ENCODE measurements at regions not wholly inside any gene's neighbourhood (a gene's known extent, or its start where the extent isn't known, plus 50 kb on each side); places are given as distances from the start of the nearest gene placed in this dataset.

GRCh38 chr2:66888246-66888645, 453.3 kb downstream of the MEIS1 start:
- no peak for TF ChIP-seq POLR2A (IDR thresholded peaks at IDR 0.05)
- TF ChIP-seq, protein P1, sequence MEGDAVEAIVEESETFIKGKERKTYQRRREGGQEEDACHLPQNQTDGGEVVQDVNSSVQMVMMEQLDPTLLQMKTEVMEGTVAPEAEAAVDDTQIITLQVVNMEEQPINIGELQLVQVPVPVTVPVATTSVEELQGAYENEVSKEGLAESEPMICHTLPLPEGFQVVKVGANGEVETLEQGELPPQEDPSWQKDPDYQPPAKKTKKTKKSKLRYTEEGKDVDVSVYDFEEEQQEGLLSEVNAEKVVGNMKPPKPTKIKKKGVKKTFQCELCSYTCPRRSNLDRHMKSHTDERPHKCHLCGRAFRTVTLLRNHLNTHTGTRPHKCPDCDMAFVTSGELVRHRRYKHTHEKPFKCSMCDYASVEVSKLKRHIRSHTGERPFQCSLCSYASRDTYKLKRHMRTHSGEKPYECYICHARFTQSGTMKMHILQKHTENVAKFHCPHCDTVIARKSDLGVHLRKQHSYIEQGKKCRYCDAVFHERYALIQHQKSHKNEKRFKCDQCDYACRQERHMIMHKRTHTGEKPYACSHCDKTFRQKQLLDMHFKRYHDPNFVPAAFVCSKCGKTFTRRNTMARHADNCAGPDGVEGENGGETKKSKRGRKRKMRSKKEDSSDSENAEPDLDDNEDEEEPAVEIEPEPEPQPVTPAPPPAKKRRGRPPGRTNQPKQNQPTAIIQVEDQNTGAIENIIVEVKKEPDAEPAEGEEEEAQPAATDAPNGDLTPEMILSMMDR (IDR thresholded peaks at IDR 0.05): no peak
- Histone ChIP-seq H3K36me3 (no peaks in the 10 kb centered on the region), H3K27me3 (no peaks in the 10 kb centered on the region), H3K9me3 (no peaks in the 10 kb centered on the region), H3K4me1 (no peaks in the 10 kb centered on the region), H3K4me3 (no peak overlapping the region), H3K27ac (peak overlapping the region in 1 of 4 donors; percentile 64)
- DNase-seq: no peak

DNA sequence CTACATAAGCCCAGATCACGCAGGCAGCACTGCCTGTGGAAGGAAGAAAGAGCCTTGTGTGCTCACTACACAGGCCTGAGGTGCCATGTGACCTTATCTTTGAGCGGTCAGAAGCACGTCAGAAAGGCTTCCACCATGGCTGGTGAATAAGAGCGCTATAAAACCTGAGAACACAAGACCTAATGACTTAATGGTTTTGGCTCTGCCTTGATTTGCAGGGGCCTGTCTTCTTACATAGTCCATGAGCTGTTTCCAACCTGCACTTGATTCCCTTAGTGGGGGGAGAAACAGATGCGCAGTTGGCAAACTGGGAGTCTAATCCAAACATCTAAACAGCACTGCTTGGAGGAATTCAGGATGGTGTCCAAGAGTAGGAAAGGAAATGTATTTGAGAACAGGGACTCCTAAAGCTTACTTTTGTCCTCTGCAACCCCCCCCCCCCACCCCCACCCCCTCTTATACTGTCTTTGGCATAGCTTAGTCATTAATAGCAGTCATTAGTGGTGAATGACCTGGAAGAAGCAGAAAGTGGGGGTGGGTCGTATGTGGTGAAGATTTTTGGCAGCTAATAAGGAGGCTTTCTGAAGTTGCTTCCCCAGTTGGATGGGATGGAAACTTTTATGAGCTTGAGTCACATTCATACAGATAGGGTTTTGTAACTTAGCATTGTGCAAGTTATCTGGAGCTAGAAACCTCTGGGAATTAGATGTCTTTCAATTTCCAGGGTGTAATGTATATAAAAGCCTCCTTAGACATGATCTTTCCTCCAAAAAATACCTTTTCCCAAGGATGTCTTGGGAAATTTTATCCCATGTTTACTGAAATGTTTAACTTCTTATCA, 454.1 kb downstream of the MEIS1 start:
- H3K27ac ChIP-seq: peak overlapping the region in 3 of 4 donors; percentile 13 to 64 (median 46)
- no peaks in the 10 kb centered on the region for H3K36me3 ChIP-seq

GRCh38 chr2:66889632-66889882, 454.6 kb downstream of the MEIS1 start:
- no peak for DNase-seq
- no peaks in the 10 kb centered on the region for H3K4me1 ChIP-seq
- H3K36me3 ChIP-seq: no peaks in the 10 kb centered on the region
- H3K4me3 ChIP-seq: no peak overlapping the region
- no peaks in the 10 kb centered on the region for H3K9me3 ChIP-seq
- no peaks in the 10 kb centered on the region for H3K27me3 ChIP-seq
- TF ChIP-seq, protein P1 (IDR thresholded peaks at IDR 0.05): no peak
- no peak for TF ChIP-seq POLR2A (IDR thresholded peaks at IDR 0.05)
- H3K27ac ChIP-seq: peak overlapping the region in 1 of 4 donors; percentile 64

More for the DNA sequence above, 454.1 kb downstream of the MEIS1 start:
- Histone ChIP-seq H3K4me1 (no peaks in the 10 kb centered on the region), H3K27me3 (no peaks in the 10 kb centered on the region), H3K9me3 (no peaks in the 10 kb centered on the region), H3K4me3 (no peak overlapping the region)
- TF ChIP-seq POLR2A (IDR thresholded peaks at IDR 0.05): no peak
- TF ChIP-seq, protein P1 (IDR thresholded peaks at IDR 0.05): no peak
- DNase-seq: peak in 1 of 3 donors; percentile 44

DNA sequence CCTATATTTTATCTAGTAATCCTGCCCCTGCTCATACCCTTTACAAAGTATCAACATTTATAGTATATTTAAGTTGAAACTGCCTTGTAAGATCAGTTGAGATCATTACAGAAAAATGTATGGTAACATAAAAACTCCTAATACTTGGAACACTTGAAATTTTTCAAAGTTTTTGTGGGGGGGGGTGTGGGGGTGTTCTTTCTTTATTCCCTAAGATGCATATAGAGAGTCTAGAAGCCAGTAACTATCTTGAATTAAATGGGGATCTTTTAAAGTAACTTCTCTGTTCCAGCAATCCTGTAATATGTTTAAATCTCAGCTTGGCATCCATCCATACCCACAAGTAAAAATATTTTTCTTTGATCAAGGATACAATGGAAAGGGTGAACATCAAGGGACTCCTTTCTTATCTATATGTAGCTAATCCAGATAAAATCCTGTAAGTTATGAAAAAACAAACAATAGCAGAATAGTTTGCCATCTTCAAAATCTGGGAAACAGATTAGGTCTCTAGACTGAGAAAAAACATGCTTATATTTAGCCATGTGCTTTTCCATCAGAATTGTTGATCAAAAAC, 455.3 kb downstream of the MEIS1 start:
- H3K4me1 ChIP-seq: no peaks in the 10 kb centered on the region
- H3K27ac ChIP-seq: no peak overlapping the region
- H3K4me3 ChIP-seq: no peak overlapping the region
- TF ChIP-seq, protein P1 (IDR thresholded peaks at IDR 0.05): no peak
- TF ChIP-seq POLR2A (IDR thresholded peaks at IDR 0.05): no peak
- no peaks in the 10 kb centered on the region for H3K36me3 ChIP-seq
- no peaks in the 10 kb centered on the region for H3K27me3 ChIP-seq
- DNase-seq: no peak
- no peaks in the 10 kb centered on the region for H3K9me3 ChIP-seq

DNA sequence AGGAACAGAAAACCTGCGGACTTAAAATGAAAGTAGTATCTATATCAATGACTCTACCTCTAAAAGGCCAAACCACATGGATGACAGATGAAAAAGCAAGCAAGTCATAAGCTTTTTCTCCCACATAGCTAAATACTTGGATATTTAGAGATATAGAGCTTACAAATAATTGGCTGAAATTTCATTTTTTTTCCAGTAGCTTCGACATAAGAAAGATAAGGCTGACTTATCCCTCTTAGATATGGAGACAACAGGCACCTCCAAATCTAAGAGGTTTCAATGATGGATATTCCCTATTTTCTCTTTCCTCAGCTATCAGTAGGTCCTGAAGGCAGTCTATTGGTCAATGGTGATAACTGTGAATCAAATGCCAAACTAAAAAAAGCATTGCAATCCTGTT, 460.3 kb downstream of the MEIS1 start:
- H3K36me3 ChIP-seq: no peaks in the 10 kb centered on the region
- H3K4me1 ChIP-seq: no peaks in the 10 kb centered on the region
- no peaks in the 10 kb centered on the region for H3K9me3 ChIP-seq
- no peak for TF ChIP-seq POLR2A (IDR thresholded peaks at IDR 0.05)
- TF ChIP-seq, protein P1 (IDR thresholded peaks at IDR 0.05): no peak
- no peak overlapping the region for H3K4me3 ChIP-seq
- no peak for DNase-seq
- no peak overlapping the region for H3K27ac ChIP-seq
- no peaks in the 10 kb centered on the region for H3K27me3 ChIP-seq

Data from Peyer's patch (tissue), 4 donors.